Nephron (organoid): ENCODE measurements at regions not wholly inside any gene's neighbourhood (a gene's known extent, or its start where the extent isn't known, plus 50 kb on each side); places are given as distances from the start of the nearest gene placed in this dataset.

Experiments
- H3K27ac Mint-ChIP-seq, 3 experiments: 2 replicates each; pipeline ENCODE4 v1.8.0; 2020; ENCODE audit warnings: mixed read lengths in 3 of 3, mild to moderate bottlenecking in 2 of 3, moderate library complexity in 1 of 3
- H3K27me3 Mint-ChIP-seq: 2 replicates; pipeline ENCODE4 v1.8.0; 2021; ENCODE audit warnings: low read depth, mild to moderate bottlenecking, moderate library complexity, mixed read lengths
- H3K36me3 Mint-ChIP-seq: 2 replicates; pipeline ENCODE4 v1.8.0; 2020; ENCODE audit warnings: low read depth, mixed read lengths
- H3K4me1 Mint-ChIP-seq: 2 replicates; pipeline ENCODE4 v1.8.0; 2020; ENCODE audit warnings: mixed read lengths
- H3K4me3 Mint-ChIP-seq, 3 experiments: 2 replicates each; pipeline ENCODE4 v1.8.0; 2020; ENCODE audit warnings: mild to moderate bottlenecking in 3 of 3, mixed read lengths in 3 of 3, moderate library complexity in 2 of 3
- H3K9me3 Mint-ChIP-seq: 2 replicates; pipeline ENCODE4 v1.8.0; 2020; ENCODE audit warnings: mixed read lengths
- TF ChIP-seq, protein P1 (sequence below), 3 experiments: fragments of 200-600 bp; sonication (generic); IDR thresholded peaks; one replicate each; pipeline ENCODE4 v1.5.0; 2021; ENCODE audit warnings: antibody characterized with exemption in 3 of 3; ENCODE audit not compliant: unreplicated experiment in 3 of 3

DNA sequence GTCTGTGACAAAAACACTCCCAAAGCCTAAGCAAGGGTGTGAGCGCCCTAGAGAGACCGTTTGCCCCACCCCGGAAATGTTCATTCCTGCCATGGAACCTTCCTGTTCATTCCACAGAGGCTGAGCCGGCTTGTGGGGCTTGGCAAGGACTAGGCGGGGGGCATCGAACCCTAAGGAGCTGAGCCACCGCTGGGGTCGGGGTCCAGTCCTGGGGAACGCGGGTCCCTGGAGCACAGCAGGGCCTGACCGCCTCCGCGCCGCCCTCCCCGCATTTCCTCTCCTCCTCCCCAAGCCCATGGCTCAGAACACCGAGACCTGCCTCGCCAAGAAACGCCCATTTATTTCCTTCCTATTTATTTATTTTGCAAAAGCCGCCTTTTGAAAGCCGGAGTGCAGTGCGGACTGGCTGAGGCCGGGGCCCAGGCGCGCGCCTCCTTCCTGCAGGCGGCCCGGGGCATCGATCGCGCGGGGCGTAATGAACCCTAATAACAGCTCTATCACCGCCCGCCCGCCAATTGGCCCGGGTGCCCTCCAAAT lies 228.9 kb upstream of the IRX4 start:
- Mint-ChIP-seq H3K9me3 (peaks cover 11% of the 10 kb centered on the region), H3K4me1 (no peaks in the 10 kb centered on the region), H3K4me3 (no peak overlapping the region)

DNA sequence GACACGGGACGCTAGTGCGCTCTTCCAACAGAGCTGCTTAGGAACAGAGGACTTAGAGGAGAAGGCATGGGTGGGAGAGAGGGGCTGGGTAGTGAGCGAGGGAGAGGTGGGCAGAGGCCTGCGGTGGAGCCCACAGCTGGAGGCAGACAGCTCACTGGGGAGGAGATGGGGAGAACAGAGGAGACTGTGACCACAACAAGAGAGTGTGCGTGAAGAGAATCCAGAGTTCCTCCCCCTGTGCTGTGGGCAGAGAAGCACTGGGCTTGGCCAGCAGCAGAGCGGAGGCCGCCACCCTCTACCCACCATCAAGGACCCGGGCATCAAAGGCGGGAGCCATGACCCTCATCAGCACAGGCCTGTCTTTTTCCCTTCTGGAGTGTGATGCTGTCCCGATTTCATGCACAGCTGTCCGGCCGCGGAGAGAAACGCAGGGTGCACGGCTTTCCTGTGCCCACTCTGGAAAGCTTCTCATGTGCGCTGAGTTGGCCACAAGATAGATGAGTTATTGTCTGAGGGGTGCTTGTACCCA lies 228.3 kb upstream of the IRX4 start:
- H3K36me3 Mint-ChIP-seq: peaks cover 1% of the 10 kb centered on the region
- H3K27ac Mint-ChIP-seq: no peak overlapping the region
- H3K27me3 Mint-ChIP-seq: peaks cover 32% of the 10 kb centered on the region
- TF ChIP-seq, protein P1, sequence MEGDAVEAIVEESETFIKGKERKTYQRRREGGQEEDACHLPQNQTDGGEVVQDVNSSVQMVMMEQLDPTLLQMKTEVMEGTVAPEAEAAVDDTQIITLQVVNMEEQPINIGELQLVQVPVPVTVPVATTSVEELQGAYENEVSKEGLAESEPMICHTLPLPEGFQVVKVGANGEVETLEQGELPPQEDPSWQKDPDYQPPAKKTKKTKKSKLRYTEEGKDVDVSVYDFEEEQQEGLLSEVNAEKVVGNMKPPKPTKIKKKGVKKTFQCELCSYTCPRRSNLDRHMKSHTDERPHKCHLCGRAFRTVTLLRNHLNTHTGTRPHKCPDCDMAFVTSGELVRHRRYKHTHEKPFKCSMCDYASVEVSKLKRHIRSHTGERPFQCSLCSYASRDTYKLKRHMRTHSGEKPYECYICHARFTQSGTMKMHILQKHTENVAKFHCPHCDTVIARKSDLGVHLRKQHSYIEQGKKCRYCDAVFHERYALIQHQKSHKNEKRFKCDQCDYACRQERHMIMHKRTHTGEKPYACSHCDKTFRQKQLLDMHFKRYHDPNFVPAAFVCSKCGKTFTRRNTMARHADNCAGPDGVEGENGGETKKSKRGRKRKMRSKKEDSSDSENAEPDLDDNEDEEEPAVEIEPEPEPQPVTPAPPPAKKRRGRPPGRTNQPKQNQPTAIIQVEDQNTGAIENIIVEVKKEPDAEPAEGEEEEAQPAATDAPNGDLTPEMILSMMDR (IDR thresholded peaks at IDR 0.05; ENCODE audit: unreplicated experiment in 3 of 3): no peak
- no peaks in the 10 kb centered on the region for H3K4me1 Mint-ChIP-seq
- no peak overlapping the region for H3K4me3 Mint-ChIP-seq
- peaks cover 17% of the 10 kb centered on the region for H3K9me3 Mint-ChIP-seq

More for the DNA sequence above, 228.9 kb upstream of the IRX4 start:
- Mint-ChIP-seq H3K27me3 (peaks cover 38% of the 10 kb centered on the region), H3K27ac (no peak overlapping the region), H3K36me3 (no peaks in the 10 kb centered on the region)
- TF ChIP-seq, protein P1 (IDR thresholded peaks at IDR 0.05; ENCODE audit: unreplicated experiment in 3 of 3): no peak

DNA sequence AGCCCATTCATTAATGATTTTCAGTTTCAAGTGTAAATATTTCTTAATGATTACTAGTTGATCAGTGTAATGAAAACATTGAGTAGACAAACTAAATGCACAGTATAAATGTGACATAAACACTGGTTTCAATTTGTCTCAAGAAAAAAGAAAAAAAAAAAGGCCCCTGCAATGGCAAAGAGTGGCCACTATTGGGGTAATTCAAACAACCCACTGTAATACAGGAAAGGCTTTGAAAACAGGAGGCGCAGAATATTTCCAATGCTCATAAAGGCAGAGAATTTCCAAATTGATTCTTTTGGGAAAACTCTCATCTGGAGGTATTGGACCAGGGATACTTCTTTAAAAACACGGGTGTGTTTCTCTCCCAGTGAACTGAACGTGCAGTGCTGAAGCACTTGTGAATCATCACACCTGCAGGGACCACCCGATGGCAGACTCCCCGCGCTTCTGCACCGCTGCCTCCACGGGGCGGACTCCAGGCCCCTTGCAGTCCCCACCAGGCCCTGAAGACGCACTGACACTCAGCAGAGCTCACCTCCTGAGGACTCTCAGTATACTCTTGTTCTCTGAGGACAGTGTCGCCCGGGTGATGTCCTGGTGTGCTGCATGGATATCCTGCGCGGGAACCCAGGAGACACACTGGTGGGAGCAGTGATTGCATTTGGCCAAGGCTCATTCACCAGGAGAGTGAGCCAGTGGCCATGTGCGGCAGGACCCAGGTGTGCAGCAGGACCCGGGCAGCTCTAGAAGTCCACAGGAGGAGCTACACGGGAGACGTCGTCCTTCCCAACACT lies 227.6 kb upstream of the IRX4 start:
- H3K9me3 Mint-ChIP-seq: peaks cover 19% of the 10 kb centered on the region
- peaks cover 28% of the 10 kb centered on the region for H3K27me3 Mint-ChIP-seq
- H3K4me1 Mint-ChIP-seq: no peaks in the 10 kb centered on the region
- H3K4me3 Mint-ChIP-seq: no peak overlapping the region
- TF ChIP-seq, protein P1 (IDR thresholded peaks at IDR 0.05; ENCODE audit: unreplicated experiment in 3 of 3): no peak
- H3K27ac Mint-ChIP-seq: no peak overlapping the region
- peaks cover 5% of the 10 kb centered on the region for H3K36me3 Mint-ChIP-seq

DNA sequence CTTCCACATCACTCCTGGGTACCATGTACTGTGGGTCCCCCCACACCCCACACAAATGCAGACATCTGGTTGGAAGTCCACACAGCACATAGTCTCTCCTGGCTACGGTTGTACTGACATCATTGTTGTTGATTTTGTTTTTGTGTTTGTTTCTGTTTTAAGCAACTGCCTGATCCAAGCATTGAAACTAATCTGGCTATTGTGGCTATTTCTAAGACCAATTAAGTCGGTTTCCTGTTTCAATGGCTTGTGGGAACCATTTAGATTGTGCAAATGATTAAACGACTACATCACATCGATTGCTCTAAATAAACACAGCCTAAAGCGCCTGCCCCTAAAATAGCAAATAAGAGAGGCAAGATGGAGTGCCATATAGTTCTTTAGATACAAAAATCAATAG lies 226.8 kb upstream of the IRX4 start:
- Mint-ChIP-seq H3K4me3 (no peak overlapping the region), H3K27ac (no peak overlapping the region), H3K4me1 (no peaks in the 10 kb centered on the region), H3K36me3 (peaks cover 5% of the 10 kb centered on the region), H3K27me3 (peaks cover 24% of the 10 kb centered on the region), H3K9me3 (peaks cover 17% of the 10 kb centered on the region)
- TF ChIP-seq, protein P1 (IDR thresholded peaks at IDR 0.05; ENCODE audit: unreplicated experiment in 3 of 3): no peak

DNA sequence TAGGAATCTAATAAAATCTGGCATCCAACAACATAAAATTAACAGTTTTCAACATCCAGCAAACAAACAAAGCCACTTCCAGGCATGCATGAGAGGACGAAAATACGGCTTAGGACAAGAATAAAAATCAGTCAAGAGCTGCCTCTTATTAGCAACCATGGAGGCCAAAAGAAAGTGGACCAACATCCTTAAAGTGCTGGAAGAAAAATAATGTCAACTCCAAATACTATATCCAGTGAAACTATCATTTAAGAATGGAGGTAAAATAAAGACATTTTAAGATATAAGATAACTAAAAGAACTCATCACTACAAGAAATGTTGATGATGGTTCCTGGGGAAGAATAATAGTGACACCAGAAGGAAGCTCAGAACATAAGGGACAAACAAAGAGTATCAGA lies 224.0 kb upstream of the IRX4 start:
- TF ChIP-seq, protein P1 (IDR thresholded peaks at IDR 0.05; ENCODE audit: unreplicated experiment in 3 of 3): no peak
- Mint-ChIP-seq H3K27ac (no peak overlapping the region), H3K9me3 (peaks cover 14% of the 10 kb centered on the region), H3K4me3 (no peak overlapping the region), H3K4me1 (no peaks in the 10 kb centered on the region), H3K27me3 (peaks cover 4% of the 10 kb centered on the region), H3K36me3 (peaks cover 5% of the 10 kb centered on the region)
